Erythroblast (primary cell): ENCODE measurements at regions not wholly inside any gene's neighbourhood (a gene's known extent, or its start where the extent isn't known, plus 50 kb on each side); places are given as distances from the start of the nearest gene placed in this dataset.

Source experiments
- GATA1 ChIP-seq: IDR thresholded peaks from 2 replicates; pipeline ENCODE4 v1.6.1; 2011; ENCODE audit warnings: low read depth, mild to moderate bottlenecking, control low read depth, low read length, moderate library complexity
- POLR2A ChIP-seq: IDR thresholded peaks from 2 replicates; pipeline ENCODE4 v1.6.1; 2011; ENCODE audit warnings: mild to moderate bottlenecking, low read length

DNA sequence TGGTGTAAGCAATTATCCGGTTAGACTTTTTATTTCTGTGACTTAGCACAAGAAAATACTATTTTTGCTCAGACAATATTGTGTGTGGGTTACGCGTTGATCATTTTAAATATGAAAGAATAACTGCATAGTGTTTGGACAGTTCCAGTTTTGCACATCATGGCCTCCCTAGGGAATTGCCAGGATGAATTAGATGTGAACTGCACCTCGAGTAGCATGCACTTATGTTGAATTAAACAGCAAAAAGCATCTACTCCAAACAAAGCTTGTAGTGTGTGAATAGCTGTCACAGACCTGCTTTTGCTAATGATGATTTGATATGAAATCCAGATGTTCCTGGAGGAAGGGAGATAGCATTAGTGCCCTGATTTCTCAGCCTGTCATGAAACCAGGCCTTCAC lies 184.8 kb upstream of the NLGN4Y start:
- TF ChIP-seq POLR2A (no peak), GATA1 (no peak)
